ENCODE measurements at regions not wholly inside any gene's neighbourhood (a gene's known extent, or its start where the extent isn't known, plus 50 kb on each side); places are given as distances from the start of the nearest gene placed in this dataset.

GRCh38 chr1:115233598-115233997 lies 104.5 kb downstream of the NGF start:
- no peak for DNase-seq

DNA sequence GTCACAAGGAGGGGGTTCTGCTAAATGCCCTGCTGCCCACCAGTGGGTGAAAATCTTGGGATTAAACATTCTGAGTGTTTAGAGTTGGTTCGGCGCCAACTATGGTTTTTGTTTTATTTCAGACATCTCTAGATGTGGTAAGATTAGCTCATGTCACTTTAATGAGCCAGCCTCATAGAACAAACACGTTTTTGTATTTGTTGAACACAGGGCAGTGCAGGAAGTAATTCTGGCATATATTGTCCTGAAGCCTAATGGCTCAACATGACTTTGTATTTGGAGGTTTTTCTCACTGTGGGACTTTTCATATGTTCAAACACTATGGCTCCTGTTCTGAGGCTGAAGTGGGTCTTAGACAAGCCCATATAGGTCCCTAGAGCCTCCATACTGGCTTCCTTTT lies 107.8 kb downstream of the NGF start:
- DNase-seq = peak; percentile 23

- no peak for DNase-seq
These were observed 109.0 kb downstream of the NGF start for GRCh38 chr1:115229016-115229415.

DNA sequence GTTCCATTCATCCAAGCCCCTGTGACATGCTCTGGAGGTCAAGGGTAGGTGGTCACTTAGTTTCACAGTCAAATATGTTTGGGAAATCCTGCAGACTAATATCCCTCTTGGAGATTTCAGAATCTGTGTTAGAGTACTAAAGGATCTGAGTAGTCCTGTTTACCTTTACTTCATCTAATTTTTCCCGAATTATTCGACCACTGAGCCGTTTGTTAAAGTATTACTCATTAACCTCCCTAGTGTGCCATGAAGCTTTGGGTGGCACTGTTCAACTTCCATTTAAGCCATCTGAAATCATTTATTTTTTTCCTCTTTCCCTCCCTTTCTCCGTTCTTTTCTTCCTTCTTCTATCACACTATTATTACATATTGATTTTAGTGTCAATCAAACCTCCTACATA lies 109.9 kb downstream of the NGF start:
- DNase-seq = no peak

DNA sequence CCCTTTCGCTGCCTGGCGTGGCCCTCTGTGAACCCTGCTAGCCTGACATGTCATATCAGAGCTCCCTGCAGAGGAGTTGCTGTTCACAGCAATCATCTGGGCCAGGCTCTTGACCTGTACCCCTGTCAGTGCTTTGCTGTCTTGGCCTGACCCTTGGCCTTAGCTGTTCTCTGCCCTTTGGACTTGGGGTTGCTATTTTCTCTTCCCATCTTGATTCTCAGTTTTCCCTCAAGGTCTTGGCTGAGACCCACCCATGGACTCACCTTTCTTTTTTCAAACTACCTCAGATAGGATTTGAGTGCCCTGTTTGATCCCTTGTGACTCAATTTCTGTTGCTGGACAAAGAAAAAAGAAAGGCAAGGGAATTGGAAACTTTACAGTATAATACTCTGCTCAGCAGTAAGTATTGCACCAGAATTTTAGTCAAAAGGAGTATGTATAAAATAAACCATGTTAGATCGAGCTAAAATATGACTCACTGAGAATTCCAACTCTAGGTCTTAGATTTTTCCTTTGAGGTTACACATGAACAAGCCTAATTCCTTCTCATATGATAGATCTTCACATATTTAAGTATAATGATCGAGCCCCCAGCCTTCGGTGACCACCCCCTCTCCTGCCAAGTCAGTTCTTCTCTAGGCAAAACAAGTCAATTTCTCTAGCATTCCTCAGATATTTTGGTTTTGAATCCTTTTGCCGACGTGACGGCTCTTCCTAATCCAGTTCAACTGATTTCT lies 110.5 kb downstream of the NGF start:
- DNase-seq = no peak

GRCh38 chr1:115225993-115226685 lies 111.9 kb downstream of the NGF start:
- DNase-seq = no peak

DNA sequence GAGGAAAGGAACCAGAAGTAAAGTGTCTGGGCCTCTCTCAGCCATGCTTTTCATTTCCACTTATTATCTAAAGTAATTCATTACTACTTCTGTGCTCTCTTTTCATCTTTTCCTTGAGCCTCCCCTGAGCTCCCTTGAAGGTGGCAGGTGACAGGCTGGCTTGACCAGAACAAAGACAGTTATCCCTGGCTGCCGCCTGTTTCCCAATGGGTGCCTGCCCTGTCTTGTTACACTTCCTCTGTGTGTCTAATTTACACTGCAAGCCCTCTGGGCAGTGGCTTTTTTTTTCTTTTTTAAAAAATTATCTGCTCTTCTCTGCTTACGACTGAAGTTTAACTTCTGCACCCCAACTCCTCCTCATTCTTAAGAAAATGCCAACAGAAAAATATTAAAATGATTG lies 113.4 kb downstream of the NGF start:
- DNase-seq = peak; percentile 68

- no peak for DNase-seq
These were observed 115.2 kb downstream of the NGF start for GRCh38 chr1:115222616-115223402.

GRCh38 chr1:115220340-115221270 lies 117.4 kb downstream of the NGF start:
- DNase-seq = no peak

GRCh38 chr1:115219927-115220326 lies 118.1 kb downstream of the NGF start:
- DNase-seq = no peak

DNA sequence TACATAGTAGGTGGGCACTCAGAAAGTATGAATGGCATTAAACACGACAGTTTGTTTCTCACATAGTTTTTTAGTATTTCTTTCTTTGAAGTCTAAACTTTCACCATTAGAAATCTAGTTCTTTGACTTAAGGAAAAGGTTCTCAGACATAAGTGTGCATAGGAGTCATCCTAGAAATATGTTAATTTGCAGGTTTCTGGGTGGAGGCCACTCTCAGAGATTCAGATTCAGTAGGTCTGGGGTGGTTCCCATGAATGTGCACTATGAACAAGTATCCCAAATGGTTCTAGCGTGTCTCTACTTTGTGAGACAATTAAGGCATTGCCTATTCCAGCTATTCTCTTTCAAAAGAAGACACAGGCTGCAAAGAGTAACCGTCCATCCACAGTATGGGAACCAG lies 119.3 kb downstream of the NGF start:
- no peak for DNase-seq

GRCh38 chr1:115218034-115218405 lies 120.0 kb downstream of the NGF start:
- no peak for DNase-seq

- no peak for DNase-seq
These were observed 120.7 kb downstream of the NGF start for GRCh38 chr1:115217150-115218033.

DNA sequence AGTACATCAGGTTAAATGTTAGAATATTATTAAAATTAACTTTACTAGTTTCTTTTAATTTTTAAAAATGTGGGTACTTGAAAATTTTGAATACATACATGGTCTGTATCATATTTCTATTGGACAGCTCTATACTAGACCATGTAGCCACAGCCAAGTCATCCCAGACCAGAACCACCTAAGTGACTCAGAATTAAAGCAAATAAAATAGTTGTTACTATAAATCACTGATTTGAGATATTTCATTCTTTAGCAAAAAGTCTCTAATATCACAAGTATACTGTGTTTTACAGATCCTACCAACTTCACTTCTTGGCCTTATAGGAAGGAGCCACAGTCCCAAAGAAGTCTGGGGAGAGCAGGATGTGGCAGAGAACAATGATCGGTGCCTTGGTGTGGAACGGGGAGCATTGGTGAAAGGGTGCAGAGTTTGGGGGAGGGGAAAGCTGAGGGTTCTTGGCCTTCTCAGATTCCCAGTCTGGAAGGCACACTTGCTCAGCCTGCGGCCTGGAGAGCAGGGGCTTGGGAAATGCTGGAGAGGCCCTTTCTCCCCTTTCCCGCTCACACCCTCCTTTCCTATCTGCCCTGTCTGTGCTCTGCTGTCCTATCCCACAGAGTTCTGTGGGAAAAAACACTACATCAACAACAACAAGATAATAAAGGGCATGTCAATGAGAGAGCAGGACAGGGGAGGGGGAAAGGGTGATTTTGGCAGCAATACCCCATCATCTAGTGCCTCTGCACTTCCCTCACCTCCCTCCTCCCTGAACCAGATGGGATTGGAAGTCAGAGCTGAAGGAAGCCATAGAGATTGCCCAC lies 122.1 kb downstream of the NGF start:
- DNase-seq = no peak

GRCh38 chr1:115215110-115215509 lies 122.9 kb downstream of the NGF start:
- no peak for DNase-seq

GRCh38 chr1:115214098-115214497 lies 124.0 kb downstream of the NGF start:
- no peak for DNase-seq

DNA sequence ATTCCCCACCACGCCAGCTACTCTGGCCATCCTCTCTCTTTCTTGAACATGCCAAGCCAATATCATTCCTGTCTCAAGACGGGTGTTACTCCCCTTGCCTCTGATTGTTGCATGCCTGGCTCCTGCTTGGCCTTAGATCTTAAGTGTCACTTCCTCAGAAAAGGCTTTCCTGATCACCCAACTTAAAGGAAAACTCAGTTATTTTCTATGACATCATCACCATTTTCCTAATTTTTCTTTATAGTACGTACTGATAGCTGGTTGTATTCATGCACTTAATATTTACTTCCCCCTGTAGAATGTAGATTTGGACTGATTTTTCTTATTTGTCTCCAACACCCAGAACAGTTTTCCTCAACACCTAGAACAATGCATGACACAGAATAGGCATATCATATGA lies 123.8 kb upstream of the TSPAN2 start:
- DNase-seq = no peak

DNA sequence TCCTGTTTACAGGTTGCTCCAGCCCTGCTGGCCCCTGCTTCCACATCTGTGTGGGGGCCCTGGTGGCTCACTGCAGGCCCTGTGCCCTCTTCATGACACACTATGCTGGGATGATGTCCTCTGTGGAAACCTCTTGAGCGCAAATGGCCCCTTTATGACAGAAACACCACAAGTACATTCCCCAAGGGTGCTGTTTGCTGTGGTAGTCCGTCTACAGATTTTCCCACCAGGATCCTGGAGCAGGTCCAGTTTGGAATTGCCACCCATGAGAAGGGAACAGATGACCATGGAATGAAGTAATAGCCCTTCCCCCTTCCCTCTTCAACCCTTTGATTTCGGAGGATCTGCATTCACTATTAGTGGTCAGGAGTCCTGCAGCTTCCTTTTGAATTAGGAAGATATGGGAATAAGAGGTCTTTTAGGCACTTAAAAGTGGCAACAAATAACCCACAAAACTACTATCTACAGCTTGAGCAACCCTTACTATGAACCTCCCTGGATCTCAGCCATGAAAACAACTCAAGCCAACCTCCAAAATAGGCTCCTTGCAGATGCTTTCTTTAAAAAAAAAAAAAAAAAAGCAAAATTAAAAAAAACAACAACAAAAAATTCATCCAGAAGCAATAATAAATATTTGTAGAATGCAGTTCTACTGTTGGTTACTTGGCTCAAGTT lies 121.9 kb upstream of the TSPAN2 start:
- DNase-seq = no peak

- DNase-seq = no peak
These were observed 121.0 kb upstream of the TSPAN2 start for GRCh38 chr1:115210302-115210711.

DNA sequence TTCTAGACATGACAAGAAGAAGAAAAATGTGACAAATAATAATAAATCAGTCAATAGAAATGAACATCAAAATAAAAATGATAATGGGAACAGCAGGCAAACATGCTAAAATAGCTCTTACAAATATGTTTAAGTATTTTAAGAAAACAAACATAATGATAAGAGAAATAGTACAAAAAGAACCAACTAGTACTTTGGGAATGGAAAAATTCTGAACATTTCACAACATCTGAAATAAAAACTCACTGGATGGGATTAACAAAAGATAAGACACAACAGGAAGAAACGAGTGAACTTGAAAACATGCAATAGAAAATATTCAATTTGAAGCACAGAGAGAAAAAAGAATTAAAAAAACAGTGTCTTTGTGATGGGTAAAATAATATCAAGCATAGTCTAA lies 115.2 kb upstream of the TSPAN2 start:
- DNase-seq = no peak
